Stimulated activated CD8-positive, alpha-beta memory T cell treated with anti-CD3 and anti-CD28 coated beads, Interleukin-4, amount 100 ng/mL, for 4 hours (primary cell): ENCODE measurements at regions not wholly inside any gene's neighbourhood (a gene's known extent, or its start where the extent isn't known, plus 50 kb on each side); places are given as distances from the start of the nearest gene placed in this dataset.
A peak's percentile ranks its signal among the peaks of the same experiment; 100 is the strongest.

Experiments
- DNase-seq, 2 donors: peaks; one replicate each; pipeline ENCODE4 v3.0.0-alpha.2; 2020; ENCODE audit warnings: low read depth in 2 of 2, low spot score in 1 of 2

GRCh38 chr16:87552072-87552718 is 50.1 kb upstream of the JPH3 start:
- DNase-seq: no peak

GRCh38 chr16:87551487-87551886 is 50.8 kb upstream of the JPH3 start:
- no peak for DNase-seq

- DNase-seq: peak; percentile 22 to 23
These were observed 51.8 kb upstream of the JPH3 start for GRCh38 chr16:87550495-87550961.

- DNase-seq: no peak
These were observed 52.4 kb upstream of the JPH3 start for GRCh38 chr16:87549627-87550494.

- DNase-seq: no peak
These were observed 54.3 kb upstream of the JPH3 start for GRCh38 chr16:87548046-87548445.

GRCh38 chr16:87543436-87544191 is 50.8 kb upstream of the ZCCHC14 start:
- no peak for DNase-seq

- no peak for DNase-seq
These were observed 49.8 kb upstream of the ZCCHC14 start for GRCh38 chr16:87542531-87543102.
